GM19455 (cell line): ENCODE measurements at regions not wholly inside any gene's neighbourhood (a gene's known extent, or its start where the extent isn't known, plus 50 kb on each side); places are given as distances from the start of the nearest gene placed in this dataset.

Experiments
- ATAC-seq: cut with Tn5 transposase; IDR thresholded peaks from one replicate; pipeline ENCODE4 v1.9.1; 2021; ENCODE audit not compliant: unreplicated experiment

DNA sequence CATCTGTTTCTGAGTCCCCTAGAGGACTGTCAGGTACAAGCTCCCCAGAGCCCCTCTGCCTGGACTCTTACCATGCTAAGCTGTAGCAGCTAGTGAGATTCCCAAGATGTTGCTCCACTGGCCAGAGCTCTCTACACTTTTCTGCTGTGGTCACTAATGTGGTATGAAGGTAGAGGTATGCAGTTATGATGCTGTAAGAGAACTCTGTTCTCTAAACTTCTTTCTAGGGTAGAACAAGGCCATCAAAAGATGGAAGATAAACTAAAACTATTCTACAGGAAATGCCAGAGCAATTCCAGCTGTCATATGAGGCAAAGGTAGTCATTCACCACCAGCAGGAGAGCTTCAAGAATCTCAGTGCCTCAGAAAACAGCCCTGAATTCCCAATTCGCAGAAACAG lies 517.4 kb upstream of the ARRDC4 start:
- no peak for ATAC-seq

DNA sequence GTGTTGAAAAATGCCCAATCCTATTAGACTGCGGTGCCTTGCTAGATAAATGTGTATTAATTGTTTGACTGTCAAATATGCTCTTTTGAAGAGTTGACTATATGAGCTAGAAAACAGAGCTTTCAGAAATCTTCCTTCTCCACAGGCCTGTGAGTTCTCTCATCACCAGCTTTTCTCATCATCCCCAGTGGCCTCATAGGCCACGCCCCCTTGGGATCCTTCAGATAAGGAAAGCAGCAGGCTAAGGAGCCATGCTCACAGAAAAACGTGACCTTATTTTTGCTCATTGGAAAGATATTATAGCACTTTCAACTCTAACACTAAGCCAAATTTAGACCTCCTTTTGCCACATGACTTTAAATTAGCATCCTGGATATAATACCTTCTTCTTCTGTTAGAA lies 514.4 kb upstream of the ARRDC4 start:
- ATAC-seq, result no peak

DNA sequence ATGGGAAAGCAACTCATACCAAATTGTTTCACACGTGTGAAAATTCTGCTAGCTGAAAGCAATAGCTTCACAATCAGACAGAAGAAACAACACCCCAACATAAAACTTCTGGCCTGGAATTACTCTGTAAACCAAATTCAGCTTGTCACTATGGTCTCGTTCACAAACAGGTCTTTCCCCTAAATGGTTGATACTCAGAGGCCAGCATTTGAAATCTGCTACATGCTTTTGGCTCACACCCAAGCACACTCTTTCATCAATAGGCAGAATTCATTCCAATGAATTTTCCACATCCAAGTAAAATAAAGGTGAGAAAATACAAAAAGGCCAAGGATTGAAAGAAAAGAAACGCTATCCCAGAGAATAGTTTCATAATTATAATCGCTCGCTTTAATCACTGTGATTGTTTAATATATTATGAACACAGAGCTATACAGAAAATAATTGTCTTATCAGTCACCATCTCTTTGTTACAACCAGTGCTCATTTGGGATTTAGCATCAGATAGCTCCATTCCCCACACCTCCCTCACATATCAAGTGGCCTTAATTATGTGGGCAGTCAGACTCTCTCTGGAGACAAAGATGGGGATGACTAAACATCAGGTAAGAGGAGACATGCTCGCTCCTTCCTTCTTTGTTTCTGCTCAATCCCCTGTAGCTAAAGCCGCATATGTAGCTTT lies 503.8 kb upstream of the ARRDC4 start:
- ATAC-seq, result no peak

DNA sequence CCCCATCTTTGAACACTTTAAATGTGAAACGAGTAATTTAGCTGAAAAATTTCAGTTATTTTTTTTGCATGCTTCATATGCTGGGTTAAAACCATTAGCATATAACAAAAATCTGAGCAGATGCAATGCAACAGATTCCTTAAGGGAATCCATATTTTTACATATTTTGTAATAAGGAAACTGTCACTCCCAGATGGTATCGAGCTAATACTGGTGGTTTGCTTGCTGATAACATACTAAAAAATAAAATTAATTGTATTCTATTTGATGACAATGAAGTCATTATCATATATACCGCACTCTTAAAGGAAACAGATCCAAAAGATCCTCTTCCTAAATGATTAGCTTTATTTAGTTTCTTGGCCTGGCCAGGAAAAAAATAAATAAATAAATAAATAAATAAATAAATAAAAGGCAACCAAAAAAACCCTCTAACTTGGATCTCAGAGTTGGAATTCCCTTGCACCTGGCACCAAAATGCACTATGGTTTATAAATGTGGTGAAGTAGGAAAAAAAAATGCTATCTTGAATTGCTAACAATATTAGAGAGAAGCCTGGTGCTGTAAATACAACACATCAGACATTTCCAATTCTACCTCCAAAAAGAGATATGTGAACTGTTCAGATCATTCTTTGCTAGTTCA lies 503.2 kb upstream of the ARRDC4 start:
- no peak for ATAC-seq

DNA sequence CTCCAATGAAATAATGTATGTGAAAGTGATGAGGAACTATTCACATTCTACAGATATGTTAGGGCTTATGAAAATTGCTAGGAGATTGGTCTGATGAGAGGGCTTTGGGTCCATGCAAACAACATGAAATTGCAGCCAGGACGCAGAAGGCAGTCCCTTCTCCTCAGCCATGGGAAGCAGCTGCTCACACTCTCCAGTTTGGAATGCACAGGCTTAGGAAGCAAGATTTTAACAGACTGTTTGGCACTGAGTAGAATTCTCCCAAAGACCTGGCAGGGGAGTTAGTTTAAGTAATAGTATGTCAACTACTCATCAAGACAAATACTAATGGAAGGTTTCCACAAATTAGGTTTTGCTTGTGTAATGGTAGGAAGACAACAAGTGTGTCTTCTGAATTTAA lies 500.7 kb upstream of the ARRDC4 start:
- no peak for ATAC-seq

DNA sequence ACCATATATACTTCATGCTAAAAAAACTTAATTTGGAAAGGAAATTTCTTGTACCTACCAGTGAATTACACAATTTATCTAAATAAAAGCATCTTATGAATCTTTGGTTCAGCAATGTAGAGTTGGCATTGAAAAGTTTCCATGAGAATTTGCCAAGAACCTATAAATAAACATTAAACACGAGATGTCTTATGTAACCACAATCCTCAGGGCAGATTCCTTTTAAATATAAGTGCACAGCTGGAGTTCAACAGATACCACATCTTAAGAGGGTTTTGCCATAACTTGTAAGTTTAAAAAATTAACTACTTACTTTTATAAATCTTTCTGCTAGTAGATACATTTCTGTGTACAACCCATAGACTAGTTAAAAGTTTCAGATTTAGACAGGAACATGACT lies 499.3 kb upstream of the ARRDC4 start:
- ATAC-seq, result no peak

DNA sequence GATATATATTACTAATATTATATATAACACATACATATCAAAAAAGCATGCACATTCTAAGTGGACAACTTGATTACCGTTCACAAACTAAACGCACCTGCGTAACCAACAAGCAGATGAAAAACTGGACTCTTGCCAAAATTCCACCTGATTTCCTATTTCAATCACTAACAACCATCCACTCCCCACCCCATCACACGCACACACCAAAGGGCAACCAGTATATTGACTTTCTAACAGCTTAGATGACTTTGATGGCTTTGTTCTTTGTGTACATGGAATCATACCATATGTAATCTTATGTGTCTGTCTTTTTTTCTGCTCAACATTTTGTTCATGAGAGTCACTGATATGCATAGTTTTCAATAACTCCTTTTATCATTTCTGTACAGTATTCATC lies 496.8 kb upstream of the ARRDC4 start:
- ATAC-seq, result no peak

DNA sequence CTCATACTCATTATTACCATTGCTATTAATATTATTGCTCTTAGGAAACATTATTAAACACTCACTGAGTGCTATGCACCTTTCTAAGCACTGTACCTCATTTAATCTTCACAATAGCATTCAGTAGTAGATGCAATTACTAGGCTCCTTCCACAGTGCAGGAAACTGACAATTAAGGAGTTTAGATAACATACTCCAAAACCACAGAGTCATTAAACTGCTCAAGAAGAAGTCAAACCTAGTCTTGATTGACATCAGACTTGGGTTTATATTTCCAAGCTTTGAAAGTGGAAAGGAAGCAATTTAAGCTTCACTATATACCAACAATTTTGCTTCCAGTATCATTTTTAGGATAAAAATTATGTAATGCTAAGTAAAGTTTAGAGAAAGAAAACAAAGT lies 490.1 kb upstream of the ARRDC4 start:
- ATAC-seq, result no peak

DNA sequence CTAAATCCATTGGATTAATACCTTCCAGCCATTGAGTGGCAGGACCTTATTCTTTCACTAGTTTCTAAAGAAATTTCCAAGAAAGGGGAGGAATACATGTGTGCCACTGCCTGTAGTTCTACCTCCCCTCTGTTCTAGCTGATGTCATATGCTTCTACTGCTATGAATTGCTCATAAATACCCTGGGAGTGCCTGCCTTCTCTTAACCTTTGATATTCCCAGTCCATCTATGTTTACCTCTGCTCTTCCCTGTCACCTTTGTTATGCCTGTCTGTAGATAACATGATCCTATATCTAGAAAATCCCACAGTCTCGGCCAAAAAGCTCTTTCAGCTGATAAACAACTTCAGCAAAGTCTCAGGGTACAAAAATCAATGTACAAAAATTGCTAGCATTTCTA lies 486.9 kb upstream of the ARRDC4 start:
- no peak for ATAC-seq

DNA sequence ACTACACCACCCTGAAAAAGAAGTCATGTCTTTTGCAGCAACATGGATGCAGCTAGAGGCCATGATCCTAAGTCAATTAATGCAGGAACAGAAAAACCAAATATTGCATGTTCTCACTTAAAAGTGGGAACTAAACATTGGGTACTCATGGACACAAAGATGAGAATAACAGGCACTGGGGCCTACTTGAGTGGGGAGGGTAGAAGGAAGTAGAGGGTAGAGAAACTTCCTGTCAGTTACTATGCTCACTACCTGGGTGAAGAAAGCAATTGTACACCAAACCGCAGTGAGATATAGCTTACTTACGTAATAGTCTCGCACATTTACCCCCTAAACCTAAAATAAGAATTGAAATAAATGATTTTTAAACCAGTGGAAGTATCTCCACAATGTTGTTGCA lies 480.5 kb upstream of the ARRDC4 start:
- no peak for ATAC-seq

DNA sequence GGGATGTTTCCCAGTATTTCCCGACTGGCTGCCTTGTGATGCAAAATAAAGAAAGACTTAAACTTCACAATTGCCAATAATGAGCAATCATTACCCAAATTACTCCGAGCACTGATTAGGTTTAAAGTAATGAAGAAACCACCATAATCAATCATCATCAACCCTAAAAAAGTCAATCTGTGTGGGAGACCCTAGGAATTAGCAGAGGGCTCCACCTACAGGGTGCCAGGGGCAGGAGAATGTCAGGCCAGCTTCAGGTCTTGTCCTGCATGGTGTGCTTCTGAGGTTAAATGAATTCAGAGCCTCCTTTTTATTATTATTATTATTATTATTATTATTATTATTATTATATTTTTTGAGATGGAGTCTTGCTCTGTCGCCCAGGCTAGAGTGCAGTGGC lies 478.0 kb upstream of the ARRDC4 start:
- no peak for ATAC-seq

DNA sequence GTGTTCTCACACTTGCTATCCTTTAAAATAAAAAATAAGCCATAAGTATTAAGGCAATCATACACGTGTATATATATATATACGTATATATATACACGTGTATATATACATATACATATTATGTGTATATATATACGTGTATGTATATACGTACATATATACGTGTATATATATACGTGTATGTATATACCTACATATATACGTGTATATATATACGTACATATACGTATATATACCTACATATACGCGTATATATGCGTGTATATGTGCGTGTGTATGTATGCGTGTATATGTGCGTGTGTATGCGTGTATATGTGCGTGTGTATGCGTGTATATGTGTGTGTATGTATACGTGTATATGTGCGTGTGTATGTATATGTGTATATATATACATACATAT lies 477.3 kb upstream of the ARRDC4 start:
- ATAC-seq, result no peak

DNA sequence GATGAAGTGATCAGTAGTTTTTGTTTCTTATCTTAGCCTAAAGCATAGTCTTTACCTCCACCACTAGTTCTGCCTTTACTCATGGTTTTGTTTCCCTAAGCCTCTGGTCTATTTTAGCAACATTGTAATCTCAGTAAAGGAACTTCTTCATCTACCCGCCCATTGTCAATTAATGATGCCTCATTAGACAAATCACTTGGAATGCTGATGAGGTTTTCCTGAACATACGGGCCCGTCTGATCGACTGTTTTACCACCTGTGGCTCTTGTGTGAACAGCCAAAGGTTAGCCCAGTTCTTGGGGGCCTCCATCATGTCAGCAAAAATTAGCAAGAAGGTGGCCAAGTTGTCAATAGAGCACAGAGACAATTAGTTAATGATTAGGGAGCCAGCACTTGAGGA lies 470.1 kb upstream of the ARRDC4 start:
- no peak for ATAC-seq

DNA sequence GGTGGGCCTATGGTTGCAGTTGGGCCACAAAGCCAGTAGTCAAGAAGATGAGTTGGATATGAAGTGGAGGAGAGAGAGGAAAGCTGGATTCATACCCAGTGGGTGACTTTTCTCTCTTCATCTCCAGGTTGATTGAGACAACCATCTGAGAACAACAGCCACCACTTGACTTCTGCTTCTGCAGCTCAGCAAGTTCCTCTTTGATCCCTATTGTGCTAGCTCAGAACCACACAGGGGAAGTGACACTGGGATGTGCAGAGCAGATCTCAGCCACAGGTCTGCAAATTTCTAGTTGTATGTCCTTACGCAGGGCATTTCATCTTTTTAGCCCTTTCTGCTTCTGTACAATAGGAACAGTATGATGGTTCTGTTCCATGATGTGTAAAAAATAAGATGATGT lies 459.2 kb upstream of the ARRDC4 start:
- no peak for ATAC-seq

DNA sequence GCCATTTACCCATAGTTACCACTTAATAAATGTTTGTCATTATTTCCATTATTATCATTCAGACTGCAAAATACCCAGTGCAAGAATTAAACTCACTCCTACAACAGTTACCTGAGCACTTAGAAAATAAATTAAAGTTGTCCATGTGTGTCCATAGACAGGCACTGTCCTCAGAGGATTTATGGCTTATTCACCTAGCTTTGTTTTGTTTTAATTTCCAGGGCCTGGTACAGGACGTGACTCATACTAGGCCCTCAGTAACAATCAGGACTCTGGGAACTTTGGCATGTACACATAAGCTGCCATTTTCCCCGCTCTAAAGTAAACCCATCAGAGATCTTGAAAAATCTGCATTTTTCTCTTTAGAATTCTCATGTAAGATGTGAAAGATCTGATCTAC lies 458.5 kb upstream of the ARRDC4 start:
- no peak for ATAC-seq

DNA sequence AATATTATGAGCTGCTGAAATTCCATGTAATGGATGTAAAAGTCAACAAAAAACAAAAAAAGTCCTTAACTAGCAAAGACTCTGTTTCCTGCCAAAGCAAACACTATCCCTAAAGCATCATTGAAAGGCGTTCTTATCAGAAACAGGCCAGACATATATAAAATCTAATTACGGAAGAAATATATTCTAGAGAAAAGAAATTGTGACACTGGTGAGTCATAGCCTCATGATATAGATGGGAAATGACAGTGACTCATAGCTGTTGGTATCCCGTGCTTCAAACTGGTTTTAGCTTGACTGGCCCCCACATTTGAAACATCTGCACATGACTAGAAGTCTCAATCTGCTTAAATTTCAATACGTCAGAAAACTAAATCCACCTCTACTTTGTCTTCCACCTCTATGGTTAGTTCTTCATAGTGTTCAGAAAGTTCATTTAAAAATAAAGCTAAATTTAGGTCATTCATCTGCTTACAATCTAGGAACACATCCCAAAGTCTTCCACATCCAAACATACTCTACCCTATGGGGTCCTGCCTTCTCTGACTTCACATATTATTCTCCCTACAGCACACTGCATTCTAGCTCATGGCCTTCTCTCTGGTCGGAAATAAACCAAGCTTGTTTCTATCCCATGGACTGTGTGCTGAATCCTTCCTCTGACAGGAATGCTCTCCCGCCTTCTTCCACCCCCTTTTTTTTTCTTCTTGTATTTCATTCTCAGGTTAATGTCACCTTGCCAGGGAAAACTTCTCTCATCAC lies 456.3 kb upstream of the ARRDC4 start:
- no peak for ATAC-seq

DNA sequence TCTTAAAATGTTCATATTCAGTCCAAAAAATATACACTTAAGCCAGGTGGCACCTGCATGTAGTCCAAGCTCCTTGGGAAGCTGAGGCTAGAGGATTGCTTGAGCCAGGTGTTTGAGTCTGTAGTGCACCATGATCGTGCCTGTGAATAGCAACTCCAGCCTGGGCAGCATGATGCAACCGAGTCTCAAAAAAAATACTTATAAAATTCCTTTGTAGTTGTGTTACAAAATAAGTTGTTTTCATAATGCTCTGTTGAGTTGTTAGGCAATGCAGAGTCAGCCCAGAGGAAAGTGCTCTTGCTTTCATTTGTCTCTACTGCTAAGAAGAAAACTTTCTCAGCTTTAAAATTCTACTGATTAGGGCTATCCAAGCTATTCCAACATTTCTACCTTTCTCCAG lies 442.8 kb upstream of the ARRDC4 start:
- no peak for ATAC-seq

DNA sequence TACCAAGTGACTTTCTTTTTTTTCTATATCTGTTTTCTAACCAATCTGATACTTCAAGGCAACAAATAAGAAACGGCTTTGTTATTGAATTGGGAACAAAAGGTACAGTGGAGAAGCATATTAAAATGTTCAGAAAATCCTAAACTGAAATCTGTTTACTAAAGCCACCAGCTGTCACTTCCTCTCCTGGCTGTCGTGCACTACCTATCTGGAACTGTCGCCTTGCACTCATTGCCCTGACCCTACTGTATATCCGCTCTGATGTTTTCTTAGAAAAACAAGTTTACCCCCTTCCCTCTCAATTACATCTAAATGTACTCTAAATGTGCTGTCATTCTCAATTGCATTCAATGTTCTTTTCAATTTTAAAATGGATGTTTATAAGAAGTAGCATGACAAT lies 439.8 kb upstream of the ARRDC4 start:
- ATAC-seq, result no peak

DNA sequence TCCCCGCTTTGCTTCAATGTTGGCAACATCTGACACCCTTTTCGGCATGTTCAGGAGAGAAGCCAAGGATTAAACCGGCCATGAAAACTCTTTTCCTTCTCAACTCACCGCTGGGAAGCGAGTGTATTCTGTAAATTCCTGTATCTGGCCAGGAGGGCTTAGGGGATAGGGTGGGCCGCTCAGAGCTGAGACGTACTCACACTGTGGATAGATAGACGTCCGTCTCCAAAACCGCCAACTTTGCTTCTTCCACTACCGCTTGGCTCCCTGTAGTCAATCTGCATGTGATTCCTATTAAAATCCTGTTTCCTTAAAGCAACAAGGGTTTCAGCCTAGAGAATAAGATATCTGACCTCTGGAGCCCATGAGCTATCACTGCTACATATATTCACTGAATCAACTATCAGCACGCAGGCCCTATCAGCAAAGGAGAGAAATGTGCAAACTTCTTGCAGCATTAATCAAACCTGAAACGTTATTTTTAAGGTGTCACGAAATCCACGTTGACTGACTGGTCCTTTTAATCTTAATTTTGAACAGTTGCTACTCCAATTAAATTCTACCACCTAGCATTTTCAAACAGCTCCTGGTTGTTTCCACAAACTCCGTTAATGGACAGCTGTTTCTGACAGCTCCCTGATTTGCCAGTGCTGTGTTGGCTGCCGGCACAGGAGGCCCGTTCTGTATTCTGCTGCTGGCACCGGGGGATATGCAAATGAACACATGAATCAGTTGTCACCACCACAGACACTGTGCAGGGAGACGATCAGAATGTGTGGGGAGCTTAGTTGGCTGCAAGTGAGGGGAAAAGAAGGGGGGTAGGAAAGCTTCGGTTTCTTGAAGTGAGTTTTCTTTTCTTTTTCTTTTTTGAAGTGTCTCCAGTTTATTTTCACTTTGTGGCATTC lies 438.9 kb upstream of the ARRDC4 start:
- no peak for ATAC-seq

DNA sequence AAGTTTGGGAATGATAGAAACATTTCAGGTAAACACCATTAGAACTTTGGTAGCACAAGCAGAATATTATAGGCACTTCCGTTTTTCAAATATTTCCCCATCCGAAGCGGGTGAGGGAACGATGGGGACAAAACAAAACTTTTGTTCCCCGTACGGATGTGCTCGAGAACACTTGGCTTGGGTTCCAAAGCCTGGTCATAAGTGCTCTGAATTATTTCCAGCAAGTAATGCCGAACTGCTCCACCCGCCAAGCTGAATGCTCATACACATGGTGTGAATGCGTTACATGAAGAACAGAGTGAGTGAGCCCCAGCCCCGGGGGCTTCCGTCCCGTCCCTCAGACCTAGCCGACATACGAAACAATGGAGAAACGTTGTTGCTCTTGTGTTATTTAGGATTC lies 438.2 kb upstream of the ARRDC4 start:
- ATAC-seq, result no peak

DNA sequence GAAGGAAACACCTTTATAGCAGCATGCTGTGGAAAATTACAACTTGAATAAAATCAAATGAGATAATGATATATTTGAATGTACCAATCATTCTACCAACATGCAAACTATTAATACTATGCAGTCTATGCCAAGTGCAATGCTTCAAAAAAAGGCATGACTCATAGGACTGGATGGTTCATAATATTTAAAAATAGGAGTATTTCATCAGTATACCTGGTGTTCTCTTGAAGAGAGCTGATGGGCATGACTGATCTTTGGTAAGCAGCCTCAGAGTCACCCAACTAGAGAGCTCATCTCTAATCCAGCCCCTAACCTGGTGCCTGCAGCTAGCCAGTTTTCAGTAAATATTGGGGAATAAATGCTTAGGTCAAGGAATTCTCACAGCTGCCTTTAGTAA lies 434.7 kb upstream of the ARRDC4 start:
- ATAC-seq, result no peak
